RWPE2 (cell line): ENCODE measurements at regions not wholly inside any gene's neighbourhood (a gene's known extent, or its start where the extent isn't known, plus 50 kb on each side); places are given as distances from the start of the nearest gene placed in this dataset.

Experiments
- ATAC-seq: fragments of 200-7000 bp; cut with Tn5 transposase; 3 replicates; pipeline ENCODE4 v1.9.1; 2021; ENCODE audit warnings: low read depth
- DNase-seq: peaks from one replicate; pipeline ENCODE4 v3.0.0-alpha.2; 2020; ENCODE audit warnings: low spot score
- H3K27ac ChIP-seq: fragments of 450-650 bp; 2 replicates; pipeline ENCODE4 v1.5.1; 2017; ENCODE audit warnings: mild to moderate bottlenecking; ENCODE audit not compliant: poor library complexity, severe bottlenecking
- H3K27me3 ChIP-seq: fragments of 250-450 bp; sonication (Bioruptor Pico); 2 replicates; pipeline ENCODE4 v1.5.1; 2021; ENCODE audit warnings: mild to moderate bottlenecking, moderate library complexity; ENCODE audit not compliant: insufficient read depth, poor library complexity, severe bottlenecking
- H3K36me3 ChIP-seq: fragments of 250-450 bp; sonication (Bioruptor Pico); 2 replicates; pipeline ENCODE4 v1.5.1; 2020; ENCODE audit warnings: low read depth, mild to moderate bottlenecking, moderate library complexity
- H3K4me1 ChIP-seq: fragments of 250-450 bp; sonication (Bioruptor Pico); 2 replicates; pipeline ENCODE4 v1.5.1; 2021; ENCODE audit warnings: mild to moderate bottlenecking, moderate library complexity; ENCODE audit not compliant: insufficient read depth, poor library complexity, severe bottlenecking
- H3K4me3 ChIP-seq: fragments of 250-450 bp; sonication (Bioruptor Pico); 2 replicates; pipeline ENCODE4 v1.5.1; 2021; ENCODE audit warnings: mild to moderate bottlenecking, moderate library complexity; ENCODE audit not compliant: severe bottlenecking
- H3K9me3 ChIP-seq: fragments of 250-450 bp; sonication (Bioruptor Pico); 2 replicates; pipeline ENCODE4 v1.5.1; 2021; ENCODE audit warnings: mild to moderate bottlenecking, moderate library complexity; ENCODE audit not compliant: severe bottlenecking
- CTCF ChIP-seq: fragments of 450-650 bp; IDR thresholded peaks from one replicate; pipeline ENCODE4 v1.5.1; 2017; ENCODE audit warnings: mild to moderate bottlenecking, moderate library complexity; ENCODE audit not compliant: poor library complexity, severe bottlenecking

GRCh38 chr17:71432378-71433315, 688.2 kb upstream of the SOX9 start:
- peaks cover 4% of the 10 kb centered on the region for H3K9me3 ChIP-seq
- peak; percentile 71 for ATAC-seq
- no peak overlapping the region for H3K4me3 ChIP-seq
- H3K4me1 ChIP-seq = peaks cover 30% of the 10 kb centered on the region
- no peak for DNase-seq
- H3K27me3 ChIP-seq = no peaks in the 10 kb centered on the region
- no peak for TF ChIP-seq CTCF
- peak overlapping the region; percentile 79 for H3K27ac ChIP-seq
- no peaks in the 10 kb centered on the region for H3K36me3 ChIP-seq

GRCh38 chr17:71434716-71435115, 686.1 kb upstream of the SOX9 start:
- H3K27ac ChIP-seq = no peak overlapping the region
- no peak for DNase-seq
- no peak overlapping the region for H3K4me3 ChIP-seq
- H3K36me3 ChIP-seq = no peaks in the 10 kb centered on the region
- no peak for ATAC-seq
- no peaks in the 10 kb centered on the region for H3K9me3 ChIP-seq
- H3K4me1 ChIP-seq = peaks cover 45% of the 10 kb centered on the region
- H3K27me3 ChIP-seq = no peaks in the 10 kb centered on the region
- no peak for TF ChIP-seq CTCF

GRCh38 chr17:71436479-71436878, 684.3 kb upstream of the SOX9 start:
- no peak for TF ChIP-seq CTCF
- ATAC-seq (no peak), DNase-seq (no peak)
- peaks cover 59% of the 10 kb centered on the region for H3K4me1 ChIP-seq
- H3K9me3 ChIP-seq = no peaks in the 10 kb centered on the region
- no peaks in the 10 kb centered on the region for H3K36me3 ChIP-seq
- peak overlapping the region; percentile 79 for H3K27ac ChIP-seq
- H3K4me3 ChIP-seq = no peak overlapping the region
- H3K27me3 ChIP-seq = no peaks in the 10 kb centered on the region

GRCh38 chr17:71437166-71437565, 683.7 kb upstream of the SOX9 start:
- ATAC-seq (no peak), DNase-seq (no peak)
- no peaks in the 10 kb centered on the region for H3K36me3 ChIP-seq
- H3K27me3 ChIP-seq = no peaks in the 10 kb centered on the region
- no peaks in the 10 kb centered on the region for H3K9me3 ChIP-seq
- H3K4me3 ChIP-seq = no peak overlapping the region
- peaks cover 55% of the 10 kb centered on the region for H3K4me1 ChIP-seq
- TF ChIP-seq CTCF = no peak
- peak overlapping the region; percentile 79 for H3K27ac ChIP-seq

GRCh38 chr17:71438631-71439146, 682.1 kb upstream of the SOX9 start:
- H3K27ac ChIP-seq = peak overlapping the region; percentile 79
- TF ChIP-seq CTCF = peak; percentile 31

More at GRCh38 chr17:71438631-71439146, 682.1 kb upstream of the SOX9 start:
- ATAC-seq (peak; percentile 90), DNase-seq (peak; percentile 58)
- H3K27me3 ChIP-seq = no peaks in the 10 kb centered on the region
- no peak overlapping the region for H3K4me3 ChIP-seq
- H3K4me1 ChIP-seq = peaks cover 40% of the 10 kb centered on the region
- H3K9me3 ChIP-seq = no peaks in the 10 kb centered on the region
- H3K36me3 ChIP-seq = no peaks in the 10 kb centered on the region
